Mesenteric fat pad (tissue), 1 donor: ENCODE measurements at regions not wholly inside any gene's neighbourhood (a gene's known extent, or its start where the extent isn't known, plus 50 kb on each side); places are given as distances from the start of the nearest gene placed in this dataset. TPM values are rescaled to one million over a fixed set of nuclear protein-coding genes. Genes with fewer than 3 reads are reported as not detected.

ENCODE experiments used
- microRNA-seq: library from miRNA; unstranded; fragments of <30 nt; microRNA quantifications from one replicate; pipeline ENCODE4 v1.2.0, GENCODE V29; 2020; ENCODE audit warnings: borderline number of aligned reads
- donor health status: DM: yes; HTN: yes; CAD: no.

Small RNA genes in the stretch of these regions (microRNA-seq; reads per million reads assigned to microRNA genes)
- gene MIR4300 = not detected
